ENCODE measurements at regions not wholly inside any gene's neighbourhood (a gene's known extent, or its start where the extent isn't known, plus 50 kb on each side); places are given as distances from the start of the nearest gene placed in this dataset.

DNA sequence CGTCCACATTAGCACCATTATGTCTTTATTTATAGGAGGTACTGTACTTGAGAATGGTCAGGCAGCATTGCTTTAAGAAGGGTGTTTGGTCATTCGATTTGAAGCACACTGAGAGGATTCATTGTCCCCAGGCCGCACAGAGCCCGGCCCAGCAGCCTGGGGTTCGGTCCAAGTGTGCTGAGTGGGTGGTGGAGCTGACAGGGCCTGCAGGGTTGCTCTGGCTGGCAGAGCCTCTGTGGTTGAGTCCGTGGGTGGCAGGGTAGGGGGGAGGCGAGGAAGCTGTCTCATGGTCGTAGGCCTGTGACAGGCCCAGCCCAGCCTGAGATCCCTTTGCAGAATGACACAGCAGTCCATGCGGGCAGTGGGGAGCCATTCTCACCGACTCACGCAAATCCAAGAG is 227.7 kb upstream of the TOPAZ1 start:
- TF ChIP-seq MXI1 (conservative IDR thresholded peaks at IDR 0.05; ENCODE audit: poor library complexity, severe bottlenecking) (no peak), POLR2AphosphoS5 (IDR thresholded peaks at IDR 0.05) (no peak), TAF1 (IDR thresholded peaks at IDR 0.05; ENCODE audit: low read depth) (no peak), RAD21 (conservative IDR thresholded peaks at IDR 0.05) (no peak), EP300 (conservative IDR thresholded peaks at IDR 0.05; ENCODE audit: poor library complexity, severe bottlenecking) (no peak)
- TF ChIP-seq, protein P1, sequence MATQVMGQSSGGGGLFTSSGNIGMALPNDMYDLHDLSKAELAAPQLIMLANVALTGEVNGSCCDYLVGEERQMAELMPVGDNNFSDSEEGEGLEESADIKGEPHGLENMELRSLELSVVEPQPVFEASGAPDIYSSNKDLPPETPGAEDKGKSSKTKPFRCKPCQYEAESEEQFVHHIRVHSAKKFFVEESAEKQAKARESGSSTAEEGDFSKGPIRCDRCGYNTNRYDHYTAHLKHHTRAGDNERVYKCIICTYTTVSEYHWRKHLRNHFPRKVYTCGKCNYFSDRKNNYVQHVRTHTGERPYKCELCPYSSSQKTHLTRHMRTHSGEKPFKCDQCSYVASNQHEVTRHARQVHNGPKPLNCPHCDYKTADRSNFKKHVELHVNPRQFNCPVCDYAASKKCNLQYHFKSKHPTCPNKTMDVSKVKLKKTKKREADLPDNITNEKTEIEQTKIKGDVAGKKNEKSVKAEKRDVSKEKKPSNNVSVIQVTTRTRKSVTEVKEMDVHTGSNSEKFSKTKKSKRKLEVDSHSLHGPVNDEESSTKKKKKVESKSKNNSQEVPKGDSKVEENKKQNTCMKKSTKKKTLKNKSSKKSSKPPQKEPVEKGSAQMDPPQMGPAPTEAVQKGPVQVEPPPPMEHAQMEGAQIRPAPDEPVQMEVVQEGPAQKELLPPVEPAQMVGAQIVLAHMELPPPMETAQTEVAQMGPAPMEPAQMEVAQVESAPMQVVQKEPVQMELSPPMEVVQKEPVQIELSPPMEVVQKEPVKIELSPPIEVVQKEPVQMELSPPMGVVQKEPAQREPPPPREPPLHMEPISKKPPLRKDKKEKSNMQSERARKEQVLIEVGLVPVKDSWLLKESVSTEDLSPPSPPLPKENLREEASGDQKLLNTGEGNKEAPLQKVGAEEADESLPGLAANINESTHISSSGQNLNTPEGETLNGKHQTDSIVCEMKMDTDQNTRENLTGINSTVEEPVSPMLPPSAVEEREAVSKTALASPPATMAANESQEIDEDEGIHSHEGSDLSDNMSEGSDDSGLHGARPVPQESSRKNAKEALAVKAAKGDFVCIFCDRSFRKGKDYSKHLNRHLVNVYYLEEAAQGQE (IDR thresholded peaks at IDR 0.05; ENCODE audit: borderline replicate concordance), result no peak
- H3K36me3 ChIP-seq (ENCODE audit: insufficient read depth, low read length), result no peaks in the 10 kb centered on the region
- no peaks in the 10 kb centered on the region for H3F3A ChIP-seq (ENCODE audit: insufficient read depth, low read length, poor library complexity, severe bottlenecking)
- H3K9me3 ChIP-seq (ENCODE audit: low read length), result no peaks in the 10 kb centered on the region
- no peaks in the 10 kb centered on the region for H3K9me2 ChIP-seq (ENCODE audit: insufficient read depth, low read length)
- H4K20me1 ChIP-seq (ENCODE audit: insufficient read depth), result no peaks in the 10 kb centered on the region
- no peaks in the 10 kb centered on the region for H3K79me2 ChIP-seq (replicated peaks; ENCODE audit: insufficient read depth, low read length)
- H3K4me2 ChIP-seq (ENCODE audit: low read length), result no peak overlapping the region
- H3K27ac ChIP-seq (ENCODE audit: low read length), result no peak overlapping the region
- H3K9ac ChIP-seq (ENCODE audit: low read length), result no peak overlapping the region
- H3K4me3 ChIP-seq (ENCODE audit: low read length), result no peak overlapping the region
- H2AFZ ChIP-seq (ENCODE audit: low read depth, low read length), result no peak overlapping the region
- no peaks in the 10 kb centered on the region for H3K27me3 ChIP-seq (ENCODE audit: insufficient read depth, low read depth, low read length)

DNA sequence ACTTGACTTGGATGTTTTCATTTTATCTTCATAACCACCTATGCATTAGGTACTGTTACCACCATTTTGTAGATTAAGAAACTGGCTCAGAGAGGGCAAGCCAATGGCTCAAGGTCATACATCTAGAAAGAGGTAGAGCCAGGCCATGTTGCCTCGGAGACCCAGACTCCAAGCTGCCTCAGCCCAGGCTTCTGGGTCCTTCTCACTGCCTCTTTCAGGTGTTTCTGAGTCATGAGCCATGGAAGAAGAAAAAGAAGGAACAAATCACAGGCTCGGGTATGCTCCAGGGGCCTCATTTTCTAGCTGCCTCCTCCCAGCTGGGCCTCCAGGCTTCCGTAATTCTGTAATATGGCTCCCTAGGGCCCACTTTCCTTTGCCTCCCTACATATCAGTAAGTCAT is 226.5 kb upstream of the TOPAZ1 start:
- no peaks in the 10 kb centered on the region for H3K9me2 ChIP-seq (ENCODE audit: insufficient read depth, low read length)
- TF ChIP-seq, protein P2, sequence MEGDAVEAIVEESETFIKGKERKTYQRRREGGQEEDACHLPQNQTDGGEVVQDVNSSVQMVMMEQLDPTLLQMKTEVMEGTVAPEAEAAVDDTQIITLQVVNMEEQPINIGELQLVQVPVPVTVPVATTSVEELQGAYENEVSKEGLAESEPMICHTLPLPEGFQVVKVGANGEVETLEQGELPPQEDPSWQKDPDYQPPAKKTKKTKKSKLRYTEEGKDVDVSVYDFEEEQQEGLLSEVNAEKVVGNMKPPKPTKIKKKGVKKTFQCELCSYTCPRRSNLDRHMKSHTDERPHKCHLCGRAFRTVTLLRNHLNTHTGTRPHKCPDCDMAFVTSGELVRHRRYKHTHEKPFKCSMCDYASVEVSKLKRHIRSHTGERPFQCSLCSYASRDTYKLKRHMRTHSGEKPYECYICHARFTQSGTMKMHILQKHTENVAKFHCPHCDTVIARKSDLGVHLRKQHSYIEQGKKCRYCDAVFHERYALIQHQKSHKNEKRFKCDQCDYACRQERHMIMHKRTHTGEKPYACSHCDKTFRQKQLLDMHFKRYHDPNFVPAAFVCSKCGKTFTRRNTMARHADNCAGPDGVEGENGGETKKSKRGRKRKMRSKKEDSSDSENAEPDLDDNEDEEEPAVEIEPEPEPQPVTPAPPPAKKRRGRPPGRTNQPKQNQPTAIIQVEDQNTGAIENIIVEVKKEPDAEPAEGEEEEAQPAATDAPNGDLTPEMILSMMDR (IDR thresholded peaks at IDR 0.05; ENCODE audit: poor library complexity, severe bottlenecking), result no peak
- TF ChIP-seq RAD21 (conservative IDR thresholded peaks at IDR 0.05), result no peak
- TF ChIP-seq EP300 (conservative IDR thresholded peaks at IDR 0.05; ENCODE audit: poor library complexity, severe bottlenecking), result no peak
- no peak for TF ChIP-seq MXI1 (conservative IDR thresholded peaks at IDR 0.05; ENCODE audit: poor library complexity, severe bottlenecking)
- no peak for TF ChIP-seq TAF1 (IDR thresholded peaks at IDR 0.05; ENCODE audit: low read depth)
- no peak for TF ChIP-seq POLR2AphosphoS5 (IDR thresholded peaks at IDR 0.05)
- TF ChIP-seq, protein P1 (IDR thresholded peaks at IDR 0.05; ENCODE audit: borderline replicate concordance), result no peak
- TF ChIP-seq SMC3 (conservative IDR thresholded peaks at IDR 0.05; ENCODE audit: poor library complexity), result no peak
- no peak for TF ChIP-seq EZH2 (IDR thresholded peaks at IDR 0.05; ENCODE audit: borderline replicate concordance, insufficient read depth, low read length, poor library complexity, severe bottlenecking)
- H4K20me1 ChIP-seq (ENCODE audit: insufficient read depth), result no peaks in the 10 kb centered on the region
- no peaks in the 10 kb centered on the region for H3K36me3 ChIP-seq (ENCODE audit: insufficient read depth, low read length)
- H3K4me3 ChIP-seq (ENCODE audit: low read length), result no peak overlapping the region
- H3K27ac ChIP-seq (ENCODE audit: low read length), result no peak overlapping the region
- no peak overlapping the region for H2AFZ ChIP-seq (ENCODE audit: low read depth, low read length)
- no peak overlapping the region for H3K4me2 ChIP-seq (ENCODE audit: low read length)
- H3K9ac ChIP-seq (ENCODE audit: low read length), result no peak overlapping the region
- H3F3A ChIP-seq (ENCODE audit: insufficient read depth, low read length, poor library complexity, severe bottlenecking), result no peaks in the 10 kb centered on the region
- H3K27me3 ChIP-seq (ENCODE audit: insufficient read depth, low read depth, low read length), result no peaks in the 10 kb centered on the region
- H3K9me3 ChIP-seq (ENCODE audit: low read length), result no peaks in the 10 kb centered on the region
- H3K79me2 ChIP-seq (replicated peaks; ENCODE audit: insufficient read depth, low read length), result no peaks in the 10 kb centered on the region

Data from neural cell (in vitro differentiated cells).